ENCODE measurements at regions not wholly inside any gene's neighbourhood (a gene's known extent, or its start where the extent isn't known, plus 50 kb on each side); places are given as distances from the start of the nearest gene placed in this dataset.

DNA sequence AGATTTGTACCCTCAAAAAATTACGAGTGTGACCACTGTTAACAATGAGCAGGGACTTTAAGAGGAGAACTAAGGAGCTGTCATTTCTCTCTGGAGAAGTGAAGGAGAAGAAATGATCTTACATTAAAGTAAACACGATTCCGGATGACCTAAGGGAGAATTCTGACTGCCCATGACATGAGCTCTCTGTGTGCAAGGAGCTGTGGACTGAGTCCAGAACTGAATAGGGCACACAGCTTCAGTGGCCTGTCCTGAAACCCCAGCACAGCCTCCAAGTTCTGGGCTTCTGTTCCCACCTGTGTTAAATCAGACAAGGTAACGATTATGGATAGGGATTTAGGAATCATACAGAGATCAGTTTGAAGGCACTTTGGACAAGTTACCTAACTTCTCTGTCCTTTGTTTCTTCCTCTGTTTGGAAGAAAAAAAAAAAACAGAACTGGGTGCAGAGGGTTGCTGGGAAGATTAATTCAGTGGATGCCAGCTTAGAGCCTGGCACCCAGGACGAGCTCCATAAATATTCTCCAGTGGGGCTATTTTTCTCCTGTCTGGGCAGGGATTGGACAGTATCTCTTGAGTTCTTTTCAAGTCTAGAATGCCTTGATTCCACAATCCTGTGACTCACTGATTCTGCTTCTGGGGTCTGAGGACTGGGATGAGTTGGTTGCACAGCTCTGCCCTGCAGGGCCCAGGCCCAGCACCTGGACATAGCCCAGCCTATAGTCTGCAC, 65.7 kb downstream of the MRPL14 start:
- Histone ChIP-seq H2BK20ac (ENCODE audit: low read depth, low read length, poor library complexity, severe bottlenecking) (no peak overlapping the region), H3K9me3 (ENCODE audit: control insufficient read depth, low read depth, low read length) (no peaks in the 10 kb centered on the region), H4K91ac (ENCODE audit: insufficient read length, low read depth, low read length) (no peak overlapping the region), H3K79me1 (ENCODE audit: insufficient read depth, low read depth, low read length, poor library complexity, severe bottlenecking) (no peaks in the 10 kb centered on the region), H3T11ph (ENCODE audit: low read length) (no peak overlapping the region), H3K23me2 (ENCODE audit: insufficient read length, low read depth, low read length, poor library complexity, severe bottlenecking) (no peaks in the 10 kb centered on the region), H4K5ac (ENCODE audit: insufficient read length, low read depth, low read length) (no peak overlapping the region), H3K23ac (ENCODE audit: insufficient read length, low read depth, low read length) (no peak overlapping the region), H3K27me3 (ENCODE audit: insufficient read depth, low read length) (no peaks in the 10 kb centered on the region), H2BK15ac (ENCODE audit: low read depth, low read length) (no peak overlapping the region), H3K4me2 (ENCODE audit: insufficient read depth, insufficient read length, low read length) (no peak overlapping the region), H4K20me1 (ENCODE audit: control insufficient read depth, insufficient read depth, insufficient read length) (no peaks in the 10 kb centered on the region), H2AFZ (ENCODE audit: low read length) (no peak overlapping the region), H4K8ac (replicated peaks; ENCODE audit: insufficient read length, low read depth, low read length) (no peak overlapping the region), H3K4me1 (ENCODE audit: insufficient read depth, low read length) (no peaks in the 10 kb centered on the region), H3K9ac (ENCODE audit: extremely low read depth, insufficient read length, low read length) (no peak overlapping the region), H2BK5ac (ENCODE audit: insufficient read length, low read length) (no peak overlapping the region), H2AK5ac (ENCODE audit: insufficient read length, low read length) (no peak overlapping the region), H2BK12ac (ENCODE audit: insufficient read length, low read depth, low read length) (no peak overlapping the region), H3K14ac (ENCODE audit: insufficient read depth, low read length) (no peak overlapping the region), H3K4ac (ENCODE audit: low read depth, low read length) (no peak overlapping the region), H2BK120ac (ENCODE audit: low read depth, low read length, poor library complexity, severe bottlenecking) (no peak overlapping the region), H3K27ac (ENCODE audit: insufficient read length, low read depth, low read length) (no peak overlapping the region), H3K79me2 (ENCODE audit: insufficient read depth, low read length) (no peaks in the 10 kb centered on the region), H3K18ac (ENCODE audit: insufficient read length, low read depth, low read length) (no peak overlapping the region), H3K56ac (ENCODE audit: insufficient read length, low read depth, low read length) (no peak overlapping the region)
- no peak for DNase-seq
- WGBS (ENCODE audit: extremely low coverage, insufficient read length, low lambda C conversion rate) = no CpG with 5 or more reads among the region's 5 CpGs
- H3K4me3 Mint-ChIP-seq = no peak overlapping the region
- H3K9me3 Mint-ChIP-seq = peaks cover 0 to 4% of the 10 kb centered on the region in 2 experiments; a peak in 1 of 5 replicates
- H3K27me3 Mint-ChIP-seq (ENCODE audit: low read depth) = peaks cover 11% of the 10 kb centered on the region
- peaks cover 0 to 7% (median 3%) of the 10 kb centered on the region in 3 experiments; a peak in 3 of 7 replicates for H3K36me3 Mint-ChIP-seq (ENCODE audit: insufficient read depth in 1 of 3, low read depth in 3 of 3)
- no peak overlapping the region; a peak in 1 of 7 replicates for H3K27ac Mint-ChIP-seq
- H3K4me1 Mint-ChIP-seq = peaks cover 12 to 20% of the 10 kb centered on the region in 2 experiments
- TF ChIP-seq CTCF (conservative IDR thresholded peaks at IDR 0.05) = no peak
